Central memory CD8-positive, alpha-beta T cell (primary cell): ENCODE measurements at regions not wholly inside any gene's neighbourhood (a gene's known extent, or its start where the extent isn't known, plus 50 kb on each side); places are given as distances from the start of the nearest gene placed in this dataset.

Experiments
- ATAC-seq: fragments of 150-1000 bp; cut with Tn5 transposase; replicated peaks from 2 replicates; pipeline ENCODE4 v1.10.0; 2022; ENCODE audit warnings: mild to moderate bottlenecking, moderate FRiP score, moderate number of reproducible peaks; ENCODE audit not compliant: poor library complexity, severe bottlenecking; ENCODE audit errors: extremely low read depth
- DNase-seq, 2 donors: peaks; one replicate each; pipeline ENCODE4 v3.0.0; 2021; ENCODE audit warnings: low spot score in 2 of 2
- H3K27ac Mint-ChIP-seq: one replicate; pipeline ENCODE4 v1.8.0; 2022; ENCODE audit warnings: low read depth, mild to moderate bottlenecking, moderate library complexity, mixed read lengths
- H3K27me3 Mint-ChIP-seq: one replicate; pipeline ENCODE4 v1.8.0; 2022; ENCODE audit warnings: mixed read lengths
- H3K36me3 Mint-ChIP-seq: one replicate; pipeline ENCODE4 v1.8.0; 2022; ENCODE audit warnings: mild to moderate bottlenecking, moderate library complexity, mixed read lengths; ENCODE audit not compliant: insufficient read depth
- H3K4me1 Mint-ChIP-seq: one replicate; pipeline ENCODE4 v1.8.0; 2022; ENCODE audit warnings: mixed read lengths
- H3K4me3 Mint-ChIP-seq: one replicate; pipeline ENCODE4 v1.8.0; 2022; ENCODE audit warnings: mild to moderate bottlenecking, moderate library complexity, mixed read lengths
- H3K9me3 Mint-ChIP-seq: one replicate; pipeline ENCODE4 v1.8.0; 2022; ENCODE audit warnings: mixed read lengths

DNA sequence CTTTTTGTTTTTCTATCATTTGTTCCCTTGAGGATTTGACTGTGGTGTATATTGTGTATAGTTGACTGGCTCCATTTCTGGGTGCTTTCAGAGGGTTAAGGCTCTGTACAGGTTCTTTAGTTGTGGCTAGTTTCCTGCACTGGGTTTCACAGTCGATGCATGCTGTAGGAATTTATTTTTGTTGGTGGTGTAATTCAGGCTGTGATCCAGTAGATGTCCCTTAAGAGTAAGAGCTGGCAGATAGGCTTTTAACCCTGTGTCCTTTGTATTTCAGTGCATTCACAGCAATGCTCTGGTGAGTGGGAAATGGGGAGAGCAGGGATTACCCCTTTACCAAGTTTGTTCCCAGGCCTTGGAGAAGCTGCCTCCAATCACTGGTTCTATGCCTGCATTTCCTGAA is 112.9 kb downstream of the SPATA31D1 start:
- no peak overlapping the region for H3K4me3 Mint-ChIP-seq
- H3K27ac Mint-ChIP-seq: no peak overlapping the region
- H3K27me3 Mint-ChIP-seq: no peaks in the 10 kb centered on the region
- ATAC-seq (no peak), DNase-seq (no peak)
- H3K36me3 Mint-ChIP-seq: peaks cover 1% of the 10 kb centered on the region
- H3K9me3 Mint-ChIP-seq: peaks cover 35% of the 10 kb centered on the region
- no peaks in the 10 kb centered on the region for H3K4me1 Mint-ChIP-seq

DNA sequence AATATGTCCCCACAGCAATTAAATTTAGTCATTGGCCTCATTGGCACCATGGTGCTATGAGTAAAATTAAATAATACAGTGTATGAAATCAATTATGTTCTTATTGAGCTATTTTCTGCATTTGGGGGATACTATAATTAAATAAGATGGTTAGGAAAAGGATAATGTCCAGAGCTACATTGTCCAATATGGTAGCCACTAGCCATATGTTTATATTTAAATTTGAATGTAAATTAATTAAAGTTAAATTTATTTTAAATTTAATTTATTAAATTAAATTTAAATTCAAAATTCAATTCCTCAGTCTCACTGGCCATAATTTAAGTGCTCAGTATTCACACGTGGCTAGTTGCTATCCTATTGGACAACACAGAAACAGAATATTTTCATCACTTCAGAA is 115.7 kb downstream of the SPATA31D1 start:
- no peak for ATAC-seq
- Mint-ChIP-seq H3K4me1 (no peaks in the 10 kb centered on the region), H3K27me3 (no peaks in the 10 kb centered on the region), H3K27ac (no peak overlapping the region), H3K36me3 (no peaks in the 10 kb centered on the region), H3K9me3 (peaks cover 20% of the 10 kb centered on the region), H3K4me3 (no peak overlapping the region)
- no peak for DNase-seq

DNA sequence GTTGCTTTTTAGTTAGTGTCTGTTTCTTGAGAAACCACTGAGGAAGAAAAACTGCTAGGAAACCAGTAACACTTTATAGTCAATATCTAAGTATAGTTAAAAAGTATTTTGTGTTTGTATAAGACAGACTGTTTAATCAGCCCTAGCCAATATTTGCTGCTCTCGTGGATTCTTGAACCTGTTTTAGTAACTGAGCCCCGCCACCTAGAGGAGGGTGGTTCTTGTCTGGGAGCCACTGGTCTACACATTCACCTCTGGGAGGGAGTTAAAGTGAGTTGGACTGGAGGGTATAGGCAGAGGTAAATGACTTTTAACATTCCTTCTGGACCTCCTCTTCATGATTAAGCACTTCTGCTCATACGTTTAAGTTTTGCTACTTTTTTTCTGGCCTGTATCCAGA is 117.2 kb downstream of the SPATA31D1 start:
- H3K4me3 Mint-ChIP-seq: no peak overlapping the region

GRCh38 chr9:82106536-82106935 is 118.0 kb downstream of the SPATA31D1 start:
- H3K4me3 Mint-ChIP-seq: no peak overlapping the region
- H3K9me3 Mint-ChIP-seq: peaks cover 20% of the 10 kb centered on the region
- no peaks in the 10 kb centered on the region for H3K27me3 Mint-ChIP-seq
- H3K4me1 Mint-ChIP-seq: no peaks in the 10 kb centered on the region
- DNase-seq (no peak), ATAC-seq (no peak)
- peak overlapping the region; percentile 11 for H3K27ac Mint-ChIP-seq
- H3K36me3 Mint-ChIP-seq: no peaks in the 10 kb centered on the region

More for the DNA sequence above, 117.2 kb downstream of the SPATA31D1 start:
- Mint-ChIP-seq H3K27ac (no peak overlapping the region), H3K27me3 (no peaks in the 10 kb centered on the region), H3K36me3 (no peaks in the 10 kb centered on the region), H3K9me3 (peaks cover 13% of the 10 kb centered on the region), H3K4me1 (no peaks in the 10 kb centered on the region)
- DNase-seq: no peak
- ATAC-seq: no peak

GRCh38 chr9:82108474-82108873 is 119.9 kb downstream of the SPATA31D1 start:
- ATAC-seq: no peak
- Mint-ChIP-seq H3K4me1 (no peaks in the 10 kb centered on the region), H3K36me3 (no peaks in the 10 kb centered on the region), H3K27ac (no peak overlapping the region), H3K9me3 (peaks cover 22% of the 10 kb centered on the region), H3K4me3 (no peak overlapping the region), H3K27me3 (no peaks in the 10 kb centered on the region)
- no peak for DNase-seq

DNA sequence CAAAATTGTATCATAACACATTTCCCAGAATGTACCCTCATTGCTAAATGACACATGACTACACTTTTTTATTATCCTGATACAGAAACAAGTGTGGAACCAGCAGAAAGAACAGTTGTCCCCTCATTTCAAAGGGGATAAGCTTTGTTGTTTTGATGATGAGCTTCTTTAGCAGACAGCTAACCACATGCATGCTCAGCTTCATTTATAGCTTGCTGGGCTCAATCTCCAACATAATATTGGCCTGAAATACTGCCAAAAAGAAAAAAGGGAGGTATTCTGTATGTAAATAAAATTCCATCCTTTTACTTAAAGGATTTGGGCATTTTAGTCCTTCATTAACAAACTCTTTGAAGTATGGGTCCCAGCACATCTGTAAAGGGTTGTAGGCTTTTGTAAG is 120.4 kb downstream of the SPATA31D1 start:
- no peaks in the 10 kb centered on the region for H3K36me3 Mint-ChIP-seq
- no peak for DNase-seq
- no peak overlapping the region for H3K4me3 Mint-ChIP-seq
- no peak for ATAC-seq
- peaks cover 22% of the 10 kb centered on the region for H3K9me3 Mint-ChIP-seq
- no peaks in the 10 kb centered on the region for H3K4me1 Mint-ChIP-seq
- H3K27me3 Mint-ChIP-seq: no peaks in the 10 kb centered on the region
- H3K27ac Mint-ChIP-seq: no peak overlapping the region

DNA sequence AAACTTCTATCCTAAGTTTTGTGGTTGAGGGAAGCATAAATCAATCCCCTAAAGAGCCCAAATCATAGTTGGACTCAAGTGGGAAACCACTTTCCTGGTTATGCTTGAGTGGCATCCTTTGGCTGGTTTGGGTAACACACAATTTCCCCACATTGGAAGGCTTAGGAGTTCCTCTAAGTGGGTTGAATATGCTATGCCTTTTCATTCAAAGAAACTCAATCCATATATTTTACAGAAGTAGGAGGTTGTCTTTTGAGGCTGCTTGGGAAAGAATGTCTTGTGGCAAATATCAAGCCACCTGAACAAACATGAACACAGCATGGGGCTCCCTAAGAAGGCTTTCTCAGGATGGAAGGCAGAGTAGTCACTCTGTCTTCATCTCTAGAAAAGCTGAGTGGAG is 121.1 kb downstream of the SPATA31D1 start:
- peaks cover 22% of the 10 kb centered on the region for H3K9me3 Mint-ChIP-seq
- H3K4me3 Mint-ChIP-seq: no peak overlapping the region
- DNase-seq (no peak), ATAC-seq (no peak)
- H3K36me3 Mint-ChIP-seq: no peaks in the 10 kb centered on the region
- H3K27ac Mint-ChIP-seq: no peak overlapping the region
- no peaks in the 10 kb centered on the region for H3K27me3 Mint-ChIP-seq
- H3K4me1 Mint-ChIP-seq: no peaks in the 10 kb centered on the region

DNA sequence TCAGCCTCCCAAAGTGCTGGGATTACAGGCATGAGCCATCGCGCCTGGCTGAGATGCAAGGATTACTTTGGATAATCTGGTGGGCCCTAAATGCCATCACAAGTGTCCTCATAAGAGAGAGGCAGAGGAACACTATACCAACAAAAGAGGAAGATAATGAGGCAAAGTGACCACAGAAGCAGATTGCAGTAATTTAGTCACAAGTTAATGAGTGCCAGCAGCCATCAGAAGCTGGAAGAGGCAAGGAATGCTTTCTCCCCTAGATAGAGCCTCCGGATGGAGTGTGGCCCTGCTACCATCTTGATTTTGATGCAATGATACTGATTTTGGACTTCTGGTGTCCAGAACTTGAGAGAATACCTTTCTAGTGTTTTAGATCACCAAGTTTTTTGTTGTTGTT is 122.3 kb downstream of the SPATA31D1 start:
- DNase-seq: no peak
- H3K27me3 Mint-ChIP-seq: no peaks in the 10 kb centered on the region
- no peak overlapping the region for H3K27ac Mint-ChIP-seq
- no peak overlapping the region for H3K4me3 Mint-ChIP-seq
- peaks cover 22% of the 10 kb centered on the region for H3K9me3 Mint-ChIP-seq
- ATAC-seq: no peak
- no peaks in the 10 kb centered on the region for H3K36me3 Mint-ChIP-seq
- no peaks in the 10 kb centered on the region for H3K4me1 Mint-ChIP-seq

GRCh38 chr9:82115331-82115730 is 126.8 kb downstream of the SPATA31D1 start:
- DNase-seq: no peak
- H3K27me3 Mint-ChIP-seq: no peaks in the 10 kb centered on the region

DNA sequence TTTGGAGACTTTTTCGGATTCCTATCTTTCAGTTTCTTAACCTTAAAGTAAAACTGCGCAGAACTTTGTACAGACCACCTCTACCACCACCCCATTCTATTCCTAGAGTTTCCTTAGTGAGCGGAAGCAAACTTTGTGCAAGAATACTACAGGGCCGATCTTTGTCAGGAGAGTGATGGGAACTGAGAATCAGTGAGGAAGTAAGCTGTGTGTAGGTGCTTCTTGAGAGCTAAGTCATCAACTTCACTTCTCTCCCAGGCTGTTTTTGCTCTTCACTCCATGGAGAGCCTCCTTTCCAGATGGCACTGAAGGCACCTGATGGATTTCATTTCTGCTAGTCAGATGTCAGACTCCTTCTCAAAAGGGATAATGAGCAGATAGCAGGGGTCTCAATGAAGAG is 127.3 kb downstream of the SPATA31D1 start:
- Mint-ChIP-seq H3K27ac (no peak overlapping the region), H3K4me3 (no peak overlapping the region), H3K27me3 (no peaks in the 10 kb centered on the region), H3K9me3 (peaks cover 18% of the 10 kb centered on the region), H3K4me1 (no peaks in the 10 kb centered on the region), H3K36me3 (no peaks in the 10 kb centered on the region)
- DNase-seq: no peak
- no peak for ATAC-seq

More at GRCh38 chr9:82115331-82115730, 126.8 kb downstream of the SPATA31D1 start:
- ATAC-seq: no peak
- no peaks in the 10 kb centered on the region for H3K4me1 Mint-ChIP-seq
- no peak overlapping the region for H3K4me3 Mint-ChIP-seq
- H3K36me3 Mint-ChIP-seq: no peaks in the 10 kb centered on the region
- H3K27ac Mint-ChIP-seq: no peak overlapping the region
- H3K9me3 Mint-ChIP-seq: peaks cover 22% of the 10 kb centered on the region

DNA sequence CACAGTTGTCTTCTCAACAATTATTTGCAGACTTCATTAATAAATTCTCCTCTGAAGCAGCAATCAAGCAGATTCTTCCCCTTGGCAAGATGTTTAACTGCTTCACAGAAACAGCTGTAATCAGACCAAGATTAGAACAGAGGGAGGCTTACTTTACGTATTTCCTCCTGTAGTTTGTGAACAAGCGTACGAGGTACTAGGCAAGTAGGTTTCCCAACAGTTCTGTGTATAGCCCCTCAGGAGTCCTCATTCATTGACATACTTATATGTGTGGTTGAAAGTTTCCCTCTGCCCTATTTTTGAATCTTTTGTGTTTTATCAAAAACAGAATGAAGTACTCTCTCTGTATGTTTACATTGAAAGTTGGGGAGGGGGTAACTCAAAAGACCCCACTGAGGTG is 128.0 kb downstream of the SPATA31D1 start:
- H3K27me3 Mint-ChIP-seq: no peaks in the 10 kb centered on the region
- H3K27ac Mint-ChIP-seq: no peak overlapping the region
- peaks cover 12% of the 10 kb centered on the region for H3K9me3 Mint-ChIP-seq
- H3K4me3 Mint-ChIP-seq: no peak overlapping the region
- H3K4me1 Mint-ChIP-seq: no peaks in the 10 kb centered on the region
- H3K36me3 Mint-ChIP-seq: no peaks in the 10 kb centered on the region
- no peak for ATAC-seq
- no peak for DNase-seq

GRCh38 chr9:82117026-82117811 is 128.6 kb downstream of the SPATA31D1 start:
- no peaks in the 10 kb centered on the region for H3K36me3 Mint-ChIP-seq
- ATAC-seq: no peak
- no peak overlapping the region for H3K4me3 Mint-ChIP-seq
- H3K9me3 Mint-ChIP-seq: peaks cover 7% of the 10 kb centered on the region
- H3K27me3 Mint-ChIP-seq: no peaks in the 10 kb centered on the region
- H3K27ac Mint-ChIP-seq: no peak overlapping the region
- no peaks in the 10 kb centered on the region for H3K4me1 Mint-ChIP-seq
- no peak for DNase-seq

GRCh38 chr9:82122731-82123130 is 134.2 kb downstream of the SPATA31D1 start:
- Mint-ChIP-seq H3K27ac (no peak overlapping the region), H3K36me3 (no peaks in the 10 kb centered on the region), H3K4me1 (no peaks in the 10 kb centered on the region), H3K27me3 (no peaks in the 10 kb centered on the region), H3K9me3 (peaks cover 5% of the 10 kb centered on the region), H3K4me3 (no peak overlapping the region)
- DNase-seq: no peak
- ATAC-seq: no peak
